Smooth muscle cell (in vitro differentiated cells): ENCODE measurements at regions not wholly inside any gene's neighbourhood (a gene's known extent, or its start where the extent isn't known, plus 50 kb on each side); places are given as distances from the start of the nearest gene placed in this dataset.

Experiments used
- DNase-seq: peaks from one replicate; lab custom pipeline; 2025; ENCODE audit not compliant: unreplicated experiment; lab: John Stamatoyannopoulos, UW
- H2AFZ ChIP-seq: fragments of 200-600 bp; sonication (generic); 2 replicates; pipeline ENCODE4 v1.6.0; 2016; ENCODE audit warnings: antibody characterized with exemption, low read depth, mild to moderate bottlenecking
- H3F3A ChIP-seq: fragments of 200-600 bp; sonication (generic); 2 replicates; pipeline ENCODE4 v1.6.0; 2017; ENCODE audit warnings: antibody characterized with exemption, low read depth
- H3K27ac ChIP-seq: fragments of 200-600 bp; sonication (generic); 2 replicates; pipeline ENCODE4 v1.5.1; 2016; ENCODE audit warnings: low read depth, mild to moderate bottlenecking
- H3K27me3 ChIP-seq: fragments of 200-600 bp; sonication (generic); 2 replicates; pipeline ENCODE4 v1.6.1; 2016; ENCODE audit warnings: low read depth, mild to moderate bottlenecking
- H3K36me3 ChIP-seq: fragments of 200-600 bp; sonication (generic); 2 replicates; pipeline ENCODE4 v1.5.1; 2016; ENCODE audit warnings: low read depth
- H3K4me1 ChIP-seq: fragments of 200-600 bp; sonication (generic); 2 replicates; pipeline ENCODE4 v1.5.1; 2016; ENCODE audit warnings: low read depth
- H3K4me2 ChIP-seq: fragments of 200-600 bp; sonication (generic); 2 replicates; pipeline ENCODE4 v1.6.0; 2016; ENCODE audit warnings: mild to moderate bottlenecking
- H3K4me3 ChIP-seq: fragments of 200-600 bp; sonication (generic); 2 replicates; pipeline ENCODE4 v1.5.1; 2016; ENCODE audit warnings: mild to moderate bottlenecking
- H3K79me2 ChIP-seq: fragments of 200-600 bp; sonication (generic); 2 replicates; pipeline ENCODE4 v1.6.0; 2016; ENCODE audit warnings: low read depth, mild to moderate bottlenecking
- H3K9ac ChIP-seq: fragments of 200-600 bp; sonication (generic); 2 replicates; pipeline ENCODE4 v1.6.0; 2016; ENCODE audit warnings: low read depth
- H3K9me3 ChIP-seq: fragments of 200-600 bp; sonication (generic); replicated peaks from 2 replicates; pipeline ENCODE4 v1.5.1; 2016; ENCODE audit warnings: low read depth
- H4K20me1 ChIP-seq: fragments of 200-600 bp; sonication (generic); 2 replicates; pipeline ENCODE4 v1.6.0; 2016; ENCODE audit warnings: low read depth
- WGBS: methylation state at CpG from one replicate; pipeline ENCODE4 v1.1.7; 2016; ENCODE audit warnings: low lambda C conversion rate; 5-methylcytosine and 5-hydroxymethylcytosine counted together
- TF ChIP-seq, protein P1 (sequence below): fragments of 200-600 bp; sonication (generic); IDR thresholded peaks from 2 replicates; pipeline ENCODE4 v1.5.1; 2017; ENCODE audit warnings: borderline replicate concordance, mild to moderate bottlenecking, antibody characterized with exemption; ENCODE audit not compliant: insufficient read depth, poor library complexity, severe bottlenecking

GRCh38 chr18:32840962-32841361, 68.1 kb upstream of the KLHL14 start:
- no peak overlapping the region for H2AFZ ChIP-seq
- no peaks in the 10 kb centered on the region for H3K79me2 ChIP-seq
- WGBS: 57% methylated on average over 1 of the region's 1 CpG

DNA sequence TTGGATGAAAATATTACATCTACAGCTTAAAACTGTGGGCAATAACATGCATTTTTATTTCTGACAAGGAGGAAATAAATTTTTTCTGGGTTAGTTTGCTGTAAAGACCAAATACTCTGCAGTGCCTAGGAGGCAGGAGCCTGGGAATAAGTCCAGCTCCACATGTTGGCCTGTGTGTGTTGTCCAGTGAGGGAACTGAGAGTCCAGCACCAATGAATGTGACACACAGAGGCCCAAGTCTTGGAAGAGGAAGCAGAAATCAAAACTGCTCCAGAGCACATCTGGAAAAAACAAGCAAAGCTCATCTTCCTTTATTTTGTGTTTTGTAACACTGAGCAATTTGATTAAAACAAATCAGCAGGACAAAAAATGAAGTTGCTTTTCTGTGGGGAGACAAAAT, 63.1 kb upstream of the KLHL14 start:
- Histone ChIP-seq H4K20me1 (no peaks in the 10 kb centered on the region), H3F3A (no peaks in the 10 kb centered on the region), H3K4me2 (no peak overlapping the region), H3K79me2 (no peaks in the 10 kb centered on the region), H3K9ac (no peak overlapping the region), H2AFZ (no peak overlapping the region), H3K27ac (no peak overlapping the region), H3K4me1 (no peaks in the 10 kb centered on the region), H3K27me3 (peaks cover 51% of the 10 kb centered on the region), H3K4me3 (no peak overlapping the region), H3K9me3 (no peaks in the 10 kb centered on the region), H3K36me3 (no peaks in the 10 kb centered on the region)
- TF ChIP-seq, protein P1, sequence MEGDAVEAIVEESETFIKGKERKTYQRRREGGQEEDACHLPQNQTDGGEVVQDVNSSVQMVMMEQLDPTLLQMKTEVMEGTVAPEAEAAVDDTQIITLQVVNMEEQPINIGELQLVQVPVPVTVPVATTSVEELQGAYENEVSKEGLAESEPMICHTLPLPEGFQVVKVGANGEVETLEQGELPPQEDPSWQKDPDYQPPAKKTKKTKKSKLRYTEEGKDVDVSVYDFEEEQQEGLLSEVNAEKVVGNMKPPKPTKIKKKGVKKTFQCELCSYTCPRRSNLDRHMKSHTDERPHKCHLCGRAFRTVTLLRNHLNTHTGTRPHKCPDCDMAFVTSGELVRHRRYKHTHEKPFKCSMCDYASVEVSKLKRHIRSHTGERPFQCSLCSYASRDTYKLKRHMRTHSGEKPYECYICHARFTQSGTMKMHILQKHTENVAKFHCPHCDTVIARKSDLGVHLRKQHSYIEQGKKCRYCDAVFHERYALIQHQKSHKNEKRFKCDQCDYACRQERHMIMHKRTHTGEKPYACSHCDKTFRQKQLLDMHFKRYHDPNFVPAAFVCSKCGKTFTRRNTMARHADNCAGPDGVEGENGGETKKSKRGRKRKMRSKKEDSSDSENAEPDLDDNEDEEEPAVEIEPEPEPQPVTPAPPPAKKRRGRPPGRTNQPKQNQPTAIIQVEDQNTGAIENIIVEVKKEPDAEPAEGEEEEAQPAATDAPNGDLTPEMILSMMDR: no peak
- DNase-seq: no peak

More at GRCh38 chr18:32840962-32841361, 68.1 kb upstream of the KLHL14 start:
- no peak overlapping the region for H3K4me3 ChIP-seq
- DNase-seq: no peak
- no peaks in the 10 kb centered on the region for H3K4me1 ChIP-seq
- TF ChIP-seq, protein P1: no peak
- H4K20me1 ChIP-seq: no peaks in the 10 kb centered on the region
- H3K9me3 ChIP-seq: no peaks in the 10 kb centered on the region
- no peak overlapping the region for H3K27ac ChIP-seq
- peaks cover 74% of the 10 kb centered on the region for H3K27me3 ChIP-seq
- H3F3A ChIP-seq: no peaks in the 10 kb centered on the region
- H3K36me3 ChIP-seq: no peaks in the 10 kb centered on the region
- no peak overlapping the region for H3K4me2 ChIP-seq
- no peak overlapping the region for H3K9ac ChIP-seq

GRCh38 chr18:32831781-32832180, 59.0 kb upstream of the KLHL14 start:
- H2AFZ ChIP-seq: no peak overlapping the region
- H3K79me2 ChIP-seq: no peaks in the 10 kb centered on the region
- no peaks in the 10 kb centered on the region for H3K36me3 ChIP-seq
- no peak for DNase-seq
- 70% methylated on average over 4 of the region's 4 CpGs for WGBS
- no peaks in the 10 kb centered on the region for H4K20me1 ChIP-seq
- no peak overlapping the region for H3K4me2 ChIP-seq
- no peak overlapping the region for H3K9ac ChIP-seq
- no peaks in the 10 kb centered on the region for H3K4me1 ChIP-seq
- no peak overlapping the region for H3K27ac ChIP-seq
- peaks cover 44% of the 10 kb centered on the region for H3K27me3 ChIP-seq
- no peaks in the 10 kb centered on the region for H3F3A ChIP-seq
- no peak overlapping the region for H3K4me3 ChIP-seq
- TF ChIP-seq, protein P1: no peak
- H3K9me3 ChIP-seq: no peaks in the 10 kb centered on the region

DNA sequence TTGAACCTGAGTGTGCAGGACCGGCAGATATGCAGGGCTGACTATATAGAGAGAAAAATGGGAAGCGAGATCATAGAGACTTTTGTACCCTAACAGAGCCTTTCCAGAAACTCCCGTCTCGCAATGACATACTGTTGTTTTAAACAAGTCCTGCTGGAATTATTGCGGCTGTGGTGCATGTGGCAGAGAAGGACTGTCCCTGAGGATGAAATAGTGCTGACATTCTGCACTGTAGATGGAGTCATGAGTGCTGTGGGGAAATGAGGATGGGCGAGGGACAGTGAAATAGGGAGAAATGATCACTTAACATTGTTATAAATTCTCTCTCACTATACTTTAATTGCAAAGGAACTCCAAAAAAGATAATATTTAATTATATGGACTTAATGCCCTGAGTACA, 50.4 kb upstream of the KLHL14 start:
- peaks cover 20% of the 10 kb centered on the region for H3K27me3 ChIP-seq
- no peaks in the 10 kb centered on the region for H3K79me2 ChIP-seq
- no peak overlapping the region for H3K27ac ChIP-seq
- H3K9ac ChIP-seq: no peak overlapping the region
- H4K20me1 ChIP-seq: no peaks in the 10 kb centered on the region
- no peaks in the 10 kb centered on the region for H3F3A ChIP-seq
- H3K36me3 ChIP-seq: no peaks in the 10 kb centered on the region
- DNase-seq: no peak
- H3K4me3 ChIP-seq: no peak overlapping the region
- H2AFZ ChIP-seq: no peak overlapping the region
- TF ChIP-seq, protein P1: no peak
- no peak overlapping the region for H3K4me2 ChIP-seq
- H3K4me1 ChIP-seq: no peaks in the 10 kb centered on the region
- no peaks in the 10 kb centered on the region for H3K9me3 ChIP-seq
- WGBS: 76% methylated on average over 6 of the region's 6 CpGs
